ENCODE measurements at regions not wholly inside any gene's neighbourhood (a gene's known extent, or its start where the extent isn't known, plus 50 kb on each side); places are given as distances from the start of the nearest gene placed in this dataset.

- Histone ChIP-seq H4K20me1 (ENCODE audit: insufficient read depth, low read length) (no peaks in the 10 kb centered on the region), H3K4me3 (ENCODE audit: low read depth, low read length, poor library complexity, severe bottlenecking) (no peak overlapping the region), H3K9me3 (ENCODE audit: low read length) (no peaks in the 10 kb centered on the region), H3K4me2 (ENCODE audit: low read length) (no peak overlapping the region), H3K27ac (ENCODE audit: low read depth, low read length, poor library complexity, severe bottlenecking) (no peak overlapping the region), H3K4me1 (ENCODE audit: insufficient read depth, low read length, poor library complexity, severe bottlenecking) (no peaks in the 10 kb centered on the region), H3K9me2 (ENCODE audit: insufficient read depth, low read length) (no peaks in the 10 kb centered on the region), H3K79me2 (ENCODE audit: insufficient read depth, low read depth, low read length) (no peaks in the 10 kb centered on the region), H3K36me3 (ENCODE audit: insufficient read depth, low read length) (no peaks in the 10 kb centered on the region), H2AFZ (ENCODE audit: low read length) (no peak overlapping the region)
- DNase-seq (ENCODE audit: low spot score): no peak
- BruUV-seq (replicated peaks): no TSS peak
- ChIA-PET CTCF (ENCODE audit: unreplicated experiment) (no interaction called here), POLR2A (interaction anchor here (0.7 kb wide), 1 partner anchor 1533 kb away, joined by 3 read pairs; no protein-coding TSS in a partner anchor)
- TF ChIP-seq CTCF (conservative IDR thresholded peaks at IDR 0.05; ENCODE audit: low read length) (no peak), EZH2phosphoT487 (IDR thresholded peaks at IDR 0.05; ENCODE audit: borderline replicate concordance, low read depth, low read length) (no peak)
- intact Hi-C loops (cut with micrococcal nuclease; ENCODE audit: unreplicated experiment): loop anchor here (10.0 kb wide), 1 partner anchor 262 kb away; no protein-coding TSS in a partner anchor
Observed at GRCh38 chr3:25037049-25037547, 391.0 kb upstream of the RARB start.

- no peak for DNase-seq (ENCODE audit: low spot score)
- ChIA-PET POLR2A (no interaction called here), CTCF (ENCODE audit: unreplicated experiment) (no interaction called here)
- Histone ChIP-seq H3K27ac (ENCODE audit: low read depth, low read length, poor library complexity, severe bottlenecking) (no peak overlapping the region), H3K79me2 (ENCODE audit: insufficient read depth, low read depth, low read length) (no peaks in the 10 kb centered on the region), H3K9me3 (ENCODE audit: low read length) (no peaks in the 10 kb centered on the region), H3K4me2 (ENCODE audit: low read length) (no peak overlapping the region), H4K20me1 (ENCODE audit: insufficient read depth, low read length) (no peaks in the 10 kb centered on the region), H3K36me3 (ENCODE audit: insufficient read depth, low read length) (no peaks in the 10 kb centered on the region), H3K4me3 (ENCODE audit: low read depth, low read length, poor library complexity, severe bottlenecking) (no peak overlapping the region), H3K9me2 (ENCODE audit: insufficient read depth, low read length) (no peaks in the 10 kb centered on the region), H3K4me1 (ENCODE audit: insufficient read depth, low read length, poor library complexity, severe bottlenecking) (no peaks in the 10 kb centered on the region), H2AFZ (ENCODE audit: low read length) (no peak overlapping the region)
- TF ChIP-seq CTCF (conservative IDR thresholded peaks at IDR 0.05; ENCODE audit: low read length) (no peak), EZH2phosphoT487 (IDR thresholded peaks at IDR 0.05; ENCODE audit: borderline replicate concordance, low read depth, low read length) (no peak)
- intact Hi-C loops (cut with micrococcal nuclease; ENCODE audit: unreplicated experiment): loop anchor here (10.0 kb wide), 1 partner anchor 263 kb away; no protein-coding TSS in a partner anchor
- no TSS peak for BruUV-seq (replicated peaks)
Observed at GRCh38 chr3:25038271-25038670, 389.8 kb upstream of the RARB start.

- TF ChIP-seq CTCF (conservative IDR thresholded peaks at IDR 0.05; ENCODE audit: low read length) (no peak), EZH2phosphoT487 (IDR thresholded peaks at IDR 0.05; ENCODE audit: borderline replicate concordance, low read depth, low read length) (no peak)
- Histone ChIP-seq H3K4me1 (ENCODE audit: insufficient read depth, low read length, poor library complexity, severe bottlenecking) (no peaks in the 10 kb centered on the region), H3K4me2 (ENCODE audit: low read length) (no peak overlapping the region), H3K27ac (ENCODE audit: low read depth, low read length, poor library complexity, severe bottlenecking) (no peak overlapping the region), H3K9me2 (ENCODE audit: insufficient read depth, low read length) (no peaks in the 10 kb centered on the region), H3K79me2 (ENCODE audit: insufficient read depth, low read depth, low read length) (no peaks in the 10 kb centered on the region), H4K20me1 (ENCODE audit: insufficient read depth, low read length) (no peaks in the 10 kb centered on the region), H3K36me3 (ENCODE audit: insufficient read depth, low read length) (no peaks in the 10 kb centered on the region), H2AFZ (ENCODE audit: low read length) (no peak overlapping the region), H3K4me3 (ENCODE audit: low read depth, low read length, poor library complexity, severe bottlenecking) (no peak overlapping the region), H3K9me3 (ENCODE audit: low read length) (no peaks in the 10 kb centered on the region)
- POLR2A ChIA-PET: no interaction called here
- CTCF ChIA-PET (ENCODE audit: unreplicated experiment): no interaction called here
- DNase-seq (ENCODE audit: low spot score): no peak
- no TSS peak for BruUV-seq (replicated peaks)
- intact Hi-C loops (cut with micrococcal nuclease; ENCODE audit: unreplicated experiment): loop anchor here (10.0 kb wide), 1 partner anchor 264 kb away; no protein-coding TSS in a partner anchor
Observed at GRCh38 chr3:25038922-25039321, 389.1 kb upstream of the RARB start.

Measured in OCI-LY7 (cell line).